MM.1S (cell line): ENCODE measurements at regions not wholly inside any gene's neighbourhood (a gene's known extent, or its start where the extent isn't known, plus 50 kb on each side); places are given as distances from the start of the nearest gene placed in this dataset.

ENCODE experiments used
- EZH2 ChIP-seq: fragments of 300-600 bp; sonication (generic); optimal IDR thresholded peaks from 2 replicates; pipeline ENCODE3; 2017; ENCODE audit warnings: low read depth, mild to moderate bottlenecking, antibody characterized with exemption, low read length, mixed read lengths
- EZH2phosphoT487 ChIP-seq: fragments of 300-600 bp; sonication (generic); IDR thresholded peaks from 2 replicates; pipeline ENCODE4 v1.6.1; 2018; ENCODE audit warnings: antibody characterized with exemption, low read length
- TF ChIP-seq, protein P1 (sequence below): fragments of 300-600 bp; sonication (generic); IDR thresholded peaks from 2 replicates; pipeline ENCODE4 v1.5.1; 2016; ENCODE audit warnings: antibody characterized with exemption, low read length, mixed read lengths

DNA sequence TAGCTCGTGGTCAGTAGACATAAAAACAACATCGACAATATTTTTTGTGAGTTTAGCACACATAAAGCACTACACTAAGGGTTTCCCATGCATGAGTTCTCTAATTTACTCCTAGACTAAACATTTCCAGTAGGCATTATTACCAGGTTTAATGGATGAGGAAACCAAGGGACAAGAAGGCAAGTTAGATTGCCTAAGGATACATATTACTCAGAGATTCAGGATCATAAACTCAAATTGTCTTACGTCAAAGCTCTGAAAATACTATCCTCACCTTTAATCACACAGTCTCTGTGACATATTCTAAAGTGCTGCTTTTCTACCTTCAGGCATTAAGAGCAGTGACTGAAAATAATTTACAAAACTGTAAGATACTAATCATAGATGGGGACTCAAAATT, 655.3 kb downstream of the SLC16A7 start:
- TF ChIP-seq, protein P1, sequence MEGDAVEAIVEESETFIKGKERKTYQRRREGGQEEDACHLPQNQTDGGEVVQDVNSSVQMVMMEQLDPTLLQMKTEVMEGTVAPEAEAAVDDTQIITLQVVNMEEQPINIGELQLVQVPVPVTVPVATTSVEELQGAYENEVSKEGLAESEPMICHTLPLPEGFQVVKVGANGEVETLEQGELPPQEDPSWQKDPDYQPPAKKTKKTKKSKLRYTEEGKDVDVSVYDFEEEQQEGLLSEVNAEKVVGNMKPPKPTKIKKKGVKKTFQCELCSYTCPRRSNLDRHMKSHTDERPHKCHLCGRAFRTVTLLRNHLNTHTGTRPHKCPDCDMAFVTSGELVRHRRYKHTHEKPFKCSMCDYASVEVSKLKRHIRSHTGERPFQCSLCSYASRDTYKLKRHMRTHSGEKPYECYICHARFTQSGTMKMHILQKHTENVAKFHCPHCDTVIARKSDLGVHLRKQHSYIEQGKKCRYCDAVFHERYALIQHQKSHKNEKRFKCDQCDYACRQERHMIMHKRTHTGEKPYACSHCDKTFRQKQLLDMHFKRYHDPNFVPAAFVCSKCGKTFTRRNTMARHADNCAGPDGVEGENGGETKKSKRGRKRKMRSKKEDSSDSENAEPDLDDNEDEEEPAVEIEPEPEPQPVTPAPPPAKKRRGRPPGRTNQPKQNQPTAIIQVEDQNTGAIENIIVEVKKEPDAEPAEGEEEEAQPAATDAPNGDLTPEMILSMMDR = no peak
- no peak for TF ChIP-seq EZH2
- no peak for TF ChIP-seq EZH2phosphoT487
